Fibroblast of lung (primary cell): ENCODE measurements at regions not wholly inside any gene's neighbourhood (a gene's known extent, or its start where the extent isn't known, plus 50 kb on each side); places are given as distances from the start of the nearest gene placed in this dataset.

Source experiments
- DNase-seq, 2 donors: peaks; one replicate each; pipeline versions ENCODE4 v3.0.0 to v3.0.0-alpha.2; 2010; ENCODE audit warnings: low read depth in 2 of 2
- H2AFZ ChIP-seq: 2 replicates; pipeline ENCODE4 v1.5.1; 2012; ENCODE audit warnings: low read length, control low read depth, inconsistent platforms
- H3K27ac ChIP-seq: 2 replicates; pipeline ENCODE4 v1.5.1; 2011; ENCODE audit warnings: low read length, control low read depth; ENCODE audit not compliant: insufficient read depth
- H3K27me3 ChIP-seq: 2 replicates; pipeline ENCODE4 v1.5.1; 2011; ENCODE audit warnings: mild to moderate bottlenecking, low read length; ENCODE audit not compliant: control insufficient read depth, insufficient read depth
- H3K36me3 ChIP-seq: 2 replicates; pipeline ENCODE4 v1.5.1; 2011; ENCODE audit warnings: low read length; ENCODE audit not compliant: control insufficient read depth, insufficient read depth
- H3K4me1 ChIP-seq: 2 replicates; pipeline ENCODE4 v1.5.1; 2011; ENCODE audit warnings: low read length; ENCODE audit not compliant: control insufficient read depth, insufficient read depth; ENCODE audit errors: extremely low read depth
- H3K4me2 ChIP-seq: 2 replicates; pipeline ENCODE4 v1.5.1; 2011; ENCODE audit warnings: low read length, control low read depth; ENCODE audit not compliant: insufficient read depth; ENCODE audit errors: extremely low read depth
- H3K4me3 ChIP-seq, 4 experiments: fragments of 200-600 bp in 1 of 4; sonication (generic) in 1 of 4; replicated peaks in 1 of 4; 2 replicates each; pipeline ENCODE4 v1.5.1; 2011 to 2016; ENCODE audit warnings: low read length in 4 of 4, low read depth in 3 of 4, mild to moderate bottlenecking in 3 of 4, control low read depth in 2 of 4, inconsistent platforms in 1 of 4, mixed read lengths in 1 of 4; ENCODE audit not compliant: insufficient read depth in 1 of 4; ENCODE audit errors: control extremely low read depth in 1 of 4
- H3K79me2 ChIP-seq: 2 replicates; pipeline ENCODE4 v1.5.1; 2012; ENCODE audit warnings: mild to moderate bottlenecking, low read length, inconsistent platforms; ENCODE audit not compliant: control insufficient read depth, insufficient read depth
- H3K9ac ChIP-seq: 2 replicates; pipeline ENCODE4 v1.5.1; 2011; ENCODE audit warnings: mild to moderate bottlenecking, low read length, control low read depth; ENCODE audit not compliant: insufficient read depth
- H3K9me3 ChIP-seq: 2 replicates; pipeline ENCODE4 v1.5.1; 2012; ENCODE audit warnings: low read depth, low read length; ENCODE audit not compliant: control insufficient read depth, insufficient read depth
- H4K20me1 ChIP-seq: 2 replicates; pipeline ENCODE4 v1.5.1; 2011; ENCODE audit warnings: low read length; ENCODE audit not compliant: control insufficient read depth, insufficient read depth; ENCODE audit errors: extremely low read depth
- CTCF ChIP-seq, 2 donors: IDR thresholded peaks in 1 of 2; conservative IDR thresholded peaks in 1 of 2; 1 replicate in 1 of 2; 2 replicates in 1 of 2; pipeline ENCODE4 v1.5.1; 2011 to 2012; ENCODE audit warnings: low read length in 2 of 2, control low read depth in 1 of 2, inconsistent platforms in 1 of 2, low read depth in 1 of 2, mild to moderate bottlenecking in 1 of 2
- EZH2 ChIP-seq: IDR thresholded peaks from 2 replicates; pipeline ENCODE4 v1.5.1; 2012; ENCODE audit warnings: low read length, control low read depth, mild to moderate bottlenecking; ENCODE audit errors: missing control alignments

DNA sequence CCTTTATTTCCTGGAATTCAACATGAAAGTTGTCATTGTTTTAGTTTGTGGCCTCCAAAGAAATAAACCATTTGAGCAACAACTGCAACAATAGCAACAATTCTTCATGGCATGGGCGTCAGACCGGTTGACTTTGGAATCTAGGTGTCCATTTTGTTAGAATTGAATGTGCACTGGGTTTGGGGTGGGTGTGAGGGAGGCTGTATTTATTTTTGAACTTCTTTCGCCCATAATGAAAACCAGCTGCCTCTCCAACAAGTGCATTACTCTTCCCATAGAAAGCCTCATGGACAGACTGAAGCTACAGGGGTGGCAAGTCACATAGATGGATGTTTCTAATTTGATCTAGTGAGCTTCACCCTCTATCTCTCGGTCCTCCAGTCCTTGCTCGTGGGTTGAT is 85.4 kb downstream of the ADAMTS15 start:
- H3K27ac ChIP-seq, result no peak overlapping the region
- TF ChIP-seq EZH2 (no peak), CTCF (conservative IDR thresholded peaks at IDR 0.05 in 1 of 2, IDR thresholded peaks at IDR 0.05 in 1 of 2; ENCODE audit: low read depth in 1 of 2, low read length in 2 of 2) (no peak)
- no peak overlapping the region for H3K9ac ChIP-seq
- no peaks in the 10 kb centered on the region for H3K79me2 ChIP-seq
- no peaks in the 10 kb centered on the region for H4K20me1 ChIP-seq
- no peak overlapping the region for H3K4me3 ChIP-seq
- DNase-seq, result no peak
- no peaks in the 10 kb centered on the region for H3K4me1 ChIP-seq
- H3K9me3 ChIP-seq, result no peaks in the 10 kb centered on the region
- H3K27me3 ChIP-seq, result no peaks in the 10 kb centered on the region
- no peak overlapping the region for H3K4me2 ChIP-seq
- no peaks in the 10 kb centered on the region for H3K36me3 ChIP-seq
- no peak overlapping the region for H2AFZ ChIP-seq

DNA sequence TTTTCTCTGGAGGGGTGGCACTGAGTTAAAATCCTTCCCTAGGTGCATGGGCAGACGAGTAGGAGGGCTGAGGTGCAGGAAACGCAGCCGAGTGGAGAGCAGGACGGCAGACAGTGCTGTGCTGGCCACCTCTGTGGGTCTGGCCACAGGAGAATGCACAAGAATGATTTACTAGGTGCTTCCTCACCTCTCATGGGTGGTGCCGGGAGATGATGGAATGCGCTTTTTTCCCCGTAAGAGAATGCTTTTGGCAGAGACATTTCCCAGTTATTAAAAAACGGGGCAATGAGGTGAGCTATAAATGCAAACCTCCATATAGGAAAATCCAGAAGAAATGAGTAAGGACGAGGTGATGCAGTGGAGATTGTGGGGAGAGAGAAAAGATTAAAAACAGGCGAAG is 86.1 kb downstream of the ADAMTS15 start:
- Histone ChIP-seq H3K4me1 (no peaks in the 10 kb centered on the region), H4K20me1 (no peaks in the 10 kb centered on the region), H2AFZ (no peak overlapping the region), H3K27me3 (no peaks in the 10 kb centered on the region), H3K79me2 (no peaks in the 10 kb centered on the region), H3K4me3 (no peak overlapping the region), H3K4me2 (no peak overlapping the region), H3K36me3 (no peaks in the 10 kb centered on the region), H3K27ac (no peak overlapping the region), H3K9ac (no peak overlapping the region), H3K9me3 (no peaks in the 10 kb centered on the region)
- TF ChIP-seq EZH2 (no peak), CTCF (conservative IDR thresholded peaks at IDR 0.05 in 1 of 2, IDR thresholded peaks at IDR 0.05 in 1 of 2; ENCODE audit: low read depth in 1 of 2, low read length in 2 of 2) (no peak)
- DNase-seq, result no peak

DNA sequence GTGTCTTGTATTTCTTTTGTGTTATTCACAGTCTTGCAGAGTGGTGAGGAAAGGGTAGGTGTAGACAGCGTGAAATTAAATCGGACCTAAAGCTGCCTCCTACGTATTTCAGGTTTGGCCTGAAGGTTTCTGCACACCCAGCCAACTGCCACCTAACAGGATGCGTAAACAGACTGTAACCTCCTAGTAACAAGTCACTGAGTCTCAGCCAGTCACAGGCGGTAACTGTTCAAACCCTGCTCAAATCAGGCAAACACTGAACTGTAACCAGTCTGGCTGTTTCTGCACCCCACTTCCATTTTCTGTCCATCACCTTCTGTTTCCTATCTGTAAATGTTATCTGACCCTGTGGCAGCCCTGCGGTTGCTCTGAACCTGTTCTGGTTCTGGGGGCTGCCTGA is 87.1 kb downstream of the ADAMTS15 start:
- Histone ChIP-seq H3K4me2 (no peak overlapping the region), H3K27ac (no peak overlapping the region), H3K36me3 (no peaks in the 10 kb centered on the region), H3K79me2 (no peaks in the 10 kb centered on the region), H2AFZ (no peak overlapping the region), H4K20me1 (no peaks in the 10 kb centered on the region), H3K27me3 (no peaks in the 10 kb centered on the region), H3K9me3 (no peaks in the 10 kb centered on the region), H3K9ac (no peak overlapping the region), H3K4me1 (no peaks in the 10 kb centered on the region), H3K4me3 (no peak overlapping the region)
- TF ChIP-seq EZH2, result no peak
- no peak for TF ChIP-seq CTCF (conservative IDR thresholded peaks at IDR 0.05 in 1 of 2, IDR thresholded peaks at IDR 0.05 in 1 of 2; ENCODE audit: low read depth in 1 of 2, low read length in 2 of 2)
- no peak for DNase-seq
